Activated naive CD8-positive, alpha-beta T cell (primary cell): ENCODE measurements at regions not wholly inside any gene's neighbourhood (a gene's known extent, or its start where the extent isn't known, plus 50 kb on each side); places are given as distances from the start of the nearest gene placed in this dataset.

Experiments
- H3K27ac Mint-ChIP-seq: one replicate; pipeline ENCODE4 v1.8.0; 2021; ENCODE audit warnings: mixed read lengths
- H3K27me3 Mint-ChIP-seq: one replicate; pipeline ENCODE4 v1.8.0; 2021; ENCODE audit warnings: mixed read lengths
- H3K36me3 Mint-ChIP-seq: one replicate; pipeline ENCODE4 v1.8.0; 2021; ENCODE audit warnings: mixed read lengths
- H3K4me1 Mint-ChIP-seq: one replicate; pipeline ENCODE4 v1.8.0; 2021; ENCODE audit warnings: low read depth, mixed read lengths
- H3K4me3 Mint-ChIP-seq: one replicate; pipeline ENCODE4 v1.8.0; 2021; ENCODE audit warnings: mild to moderate bottlenecking, mixed read lengths
- H3K9me3 Mint-ChIP-seq: one replicate; pipeline ENCODE4 v1.8.0; 2021; ENCODE audit warnings: low read depth, mixed read lengths

GRCh38 chrX:45716750-45717149, 516.1 kb upstream of the DIPK2B start:
- peaks cover 39% of the 10 kb centered on the region for H3K4me1 Mint-ChIP-seq

GRCh38 chrX:45715748-45716147, 515.1 kb upstream of the DIPK2B start:
- H3K9me3 Mint-ChIP-seq = no peaks in the 10 kb centered on the region
- H3K27me3 Mint-ChIP-seq = no peaks in the 10 kb centered on the region
- peak overlapping the region; percentile 59 for H3K4me3 Mint-ChIP-seq
- peak overlapping the region; percentile 72 for H3K27ac Mint-ChIP-seq
- peaks cover 49% of the 10 kb centered on the region for H3K4me1 Mint-ChIP-seq
- H3K36me3 Mint-ChIP-seq = peaks cover 4% of the 10 kb centered on the region

More at GRCh38 chrX:45716750-45717149, 516.1 kb upstream of the DIPK2B start:
- H3K9me3 Mint-ChIP-seq = no peaks in the 10 kb centered on the region
- no peak overlapping the region for H3K4me3 Mint-ChIP-seq
- no peaks in the 10 kb centered on the region for H3K27me3 Mint-ChIP-seq
- H3K27ac Mint-ChIP-seq = no peak overlapping the region
- peaks cover 4% of the 10 kb centered on the region for H3K36me3 Mint-ChIP-seq

- Mint-ChIP-seq H3K9me3 (no peaks in the 10 kb centered on the region), H3K27me3 (no peaks in the 10 kb centered on the region), H3K36me3 (peaks cover 1% of the 10 kb centered on the region), H3K4me1 (peaks cover 54% of the 10 kb centered on the region), H3K4me3 (peak overlapping the region; percentile 52), H3K27ac (peak overlapping the region; percentile 54)
These were observed 514.2 kb upstream of the DIPK2B start for GRCh38 chrX:45714866-45715265.

- Mint-ChIP-seq H3K36me3 (no peaks in the 10 kb centered on the region), H3K27ac (no peak overlapping the region), H3K27me3 (no peaks in the 10 kb centered on the region), H3K4me1 (peaks cover 58% of the 10 kb centered on the region), H3K9me3 (no peaks in the 10 kb centered on the region), H3K4me3 (no peak overlapping the region)
These were observed 511.4 kb upstream of the DIPK2B start for GRCh38 chrX:45712067-45712466.

GRCh38 chrX:45711231-45711630, 510.6 kb upstream of the DIPK2B start:
- Mint-ChIP-seq H3K27ac (peak overlapping the region; percentile 66), H3K4me3 (peak overlapping the region; percentile 46), H3K27me3 (no peaks in the 10 kb centered on the region), H3K9me3 (no peaks in the 10 kb centered on the region), H3K36me3 (no peaks in the 10 kb centered on the region), H3K4me1 (peaks cover 56% of the 10 kb centered on the region)

- no peaks in the 10 kb centered on the region for H3K27me3 Mint-ChIP-seq
- H3K4me1 Mint-ChIP-seq = peaks cover 46% of the 10 kb centered on the region
- H3K27ac Mint-ChIP-seq = peak overlapping the region; percentile 93
- peak overlapping the region; percentile 46 for H3K4me3 Mint-ChIP-seq
- no peaks in the 10 kb centered on the region for H3K36me3 Mint-ChIP-seq
- no peaks in the 10 kb centered on the region for H3K9me3 Mint-ChIP-seq
These were observed 509.6 kb upstream of the DIPK2B start for GRCh38 chrX:45710081-45710801.

GRCh38 chrX:45709381-45709780, 508.7 kb upstream of the DIPK2B start:
- Mint-ChIP-seq H3K27ac (peak overlapping the region; percentile 93), H3K27me3 (no peaks in the 10 kb centered on the region), H3K4me3 (no peak overlapping the region), H3K36me3 (no peaks in the 10 kb centered on the region), H3K9me3 (no peaks in the 10 kb centered on the region), H3K4me1 (peaks cover 37% of the 10 kb centered on the region)

GRCh38 chrX:45699158-45699557, 498.5 kb upstream of the DIPK2B start:
- no peaks in the 10 kb centered on the region for H3K9me3 Mint-ChIP-seq
- H3K4me1 Mint-ChIP-seq = peaks cover 15% of the 10 kb centered on the region
- H3K27ac Mint-ChIP-seq = peak overlapping the region; percentile 34
- H3K4me3 Mint-ChIP-seq = no peak overlapping the region
- H3K36me3 Mint-ChIP-seq = no peaks in the 10 kb centered on the region
- H3K27me3 Mint-ChIP-seq = no peaks in the 10 kb centered on the region

- Mint-ChIP-seq H3K4me1 (peaks cover 15% of the 10 kb centered on the region), H3K9me3 (no peaks in the 10 kb centered on the region), H3K4me3 (no peak overlapping the region), H3K27me3 (no peaks in the 10 kb centered on the region), H3K27ac (no peak overlapping the region), H3K36me3 (no peaks in the 10 kb centered on the region)
These were observed 496.9 kb upstream of the DIPK2B start for GRCh38 chrX:45697591-45697990.

- no peaks in the 10 kb centered on the region for H3K9me3 Mint-ChIP-seq
- H3K27ac Mint-ChIP-seq = no peak overlapping the region
- peaks cover 15% of the 10 kb centered on the region for H3K4me1 Mint-ChIP-seq
- no peaks in the 10 kb centered on the region for H3K36me3 Mint-ChIP-seq
- H3K27me3 Mint-ChIP-seq = no peaks in the 10 kb centered on the region
- no peak overlapping the region for H3K4me3 Mint-ChIP-seq
These were observed 496.1 kb upstream of the DIPK2B start for GRCh38 chrX:45696736-45697135.

- H3K4me3 Mint-ChIP-seq = no peak overlapping the region
- H3K36me3 Mint-ChIP-seq = no peaks in the 10 kb centered on the region
- no peaks in the 10 kb centered on the region for H3K27me3 Mint-ChIP-seq
- no peaks in the 10 kb centered on the region for H3K4me1 Mint-ChIP-seq
- no peak overlapping the region for H3K27ac Mint-ChIP-seq
- no peaks in the 10 kb centered on the region for H3K9me3 Mint-ChIP-seq
These were observed 489.3 kb upstream of the DIPK2B start for GRCh38 chrX:45689971-45690370.

GRCh38 chrX:45683914-45684313, 483.2 kb upstream of the DIPK2B start:
- Mint-ChIP-seq H3K27ac (no peak overlapping the region), H3K4me1 (peaks cover 6% of the 10 kb centered on the region), H3K9me3 (no peaks in the 10 kb centered on the region), H3K4me3 (no peak overlapping the region), H3K36me3 (no peaks in the 10 kb centered on the region), H3K27me3 (no peaks in the 10 kb centered on the region)

- no peaks in the 10 kb centered on the region for H3K36me3 Mint-ChIP-seq
- H3K27ac Mint-ChIP-seq = no peak overlapping the region
- no peaks in the 10 kb centered on the region for H3K27me3 Mint-ChIP-seq
- H3K4me1 Mint-ChIP-seq = peaks cover 6% of the 10 kb centered on the region
- H3K4me3 Mint-ChIP-seq = no peak overlapping the region
- no peaks in the 10 kb centered on the region for H3K9me3 Mint-ChIP-seq
These were observed 481.2 kb upstream of the DIPK2B start for GRCh38 chrX:45681891-45682290.

GRCh38 chrX:45669715-45670340, 469.2 kb upstream of the DIPK2B start:
- no peaks in the 10 kb centered on the region for H3K9me3 Mint-ChIP-seq
- H3K4me1 Mint-ChIP-seq = no peaks in the 10 kb centered on the region
- no peak overlapping the region for H3K27ac Mint-ChIP-seq
- no peak overlapping the region for H3K4me3 Mint-ChIP-seq
- no peaks in the 10 kb centered on the region for H3K27me3 Mint-ChIP-seq
- H3K36me3 Mint-ChIP-seq = no peaks in the 10 kb centered on the region

- Mint-ChIP-seq H3K9me3 (no peaks in the 10 kb centered on the region), H3K27me3 (no peaks in the 10 kb centered on the region), H3K36me3 (no peaks in the 10 kb centered on the region), H3K4me3 (no peak overlapping the region), H3K27ac (no peak overlapping the region), H3K4me1 (no peaks in the 10 kb centered on the region)
These were observed 468.2 kb upstream of the DIPK2B start for GRCh38 chrX:45668686-45669443.
